ENCODE measurements at regions not wholly inside any gene's neighbourhood (a gene's known extent, or its start where the extent isn't known, plus 50 kb on each side); places are given as distances from the start of the nearest gene placed in this dataset.
A peak's percentile ranks its signal among the peaks of the same experiment; 100 is the strongest.

- Histone ChIP-seq H3K4me1 (ENCODE audit: control insufficient read depth, insufficient read depth, low read length, unreplicated experiment) (no peaks in the 10 kb centered on the region), H3K27ac (ENCODE audit: low read depth, low read length) (no peak overlapping the region), H3K4me3 (ENCODE audit: low read depth, low read length) (no peak overlapping the region), H2AFZ (ENCODE audit: low read length, unreplicated experiment) (no peak overlapping the region), H3K79me2 (ENCODE audit: control insufficient read depth, insufficient read depth, low read length, unreplicated experiment) (no peaks in the 10 kb centered on the region), H3K36me3 (ENCODE audit: insufficient read depth, low read length) (no peaks in the 10 kb centered on the region), H3K27me3 (ENCODE audit: insufficient read depth, low read length) (no peaks in the 10 kb centered on the region)
Measured at GRCh38 chr3:66572938-66573710, 72.3 kb upstream of the LRIG1 start.

GRCh38 chr3:66574091-66574490 is 73.3 kb upstream of the LRIG1 start:
- Histone ChIP-seq H3K27ac (ENCODE audit: low read depth, low read length) (no peak overlapping the region), H3K36me3 (ENCODE audit: insufficient read depth, low read length) (no peaks in the 10 kb centered on the region), H3K27me3 (ENCODE audit: insufficient read depth, low read length) (no peaks in the 10 kb centered on the region), H3K4me3 (ENCODE audit: low read depth, low read length) (no peak overlapping the region), H3K4me1 (ENCODE audit: control insufficient read depth, insufficient read depth, low read length, unreplicated experiment) (no peaks in the 10 kb centered on the region), H3K79me2 (ENCODE audit: control insufficient read depth, insufficient read depth, low read length, unreplicated experiment) (no peaks in the 10 kb centered on the region), H2AFZ (ENCODE audit: low read length, unreplicated experiment) (no peak overlapping the region)

- Histone ChIP-seq H3K4me1 (ENCODE audit: control insufficient read depth, insufficient read depth, low read length, unreplicated experiment) (no peaks in the 10 kb centered on the region), H3K4me3 (ENCODE audit: low read depth, low read length) (no peak overlapping the region), H2AFZ (ENCODE audit: low read length, unreplicated experiment) (no peak overlapping the region), H3K36me3 (ENCODE audit: insufficient read depth, low read length) (no peaks in the 10 kb centered on the region), H3K79me2 (ENCODE audit: control insufficient read depth, insufficient read depth, low read length, unreplicated experiment) (no peaks in the 10 kb centered on the region), H3K27ac (ENCODE audit: low read depth, low read length) (no peak overlapping the region), H3K27me3 (ENCODE audit: insufficient read depth, low read length) (no peaks in the 10 kb centered on the region)
Measured at GRCh38 chr3:66577426-66578203, 76.8 kb upstream of the LRIG1 start.

GRCh38 chr3:66581256-66581655 is 80.4 kb upstream of the LRIG1 start:
- no peak overlapping the region for H3K4me3 ChIP-seq (ENCODE audit: low read depth, low read length)
- H3K27ac ChIP-seq (ENCODE audit: low read depth, low read length): no peak overlapping the region
- H3K36me3 ChIP-seq (ENCODE audit: insufficient read depth, low read length): no peaks in the 10 kb centered on the region
- H3K27me3 ChIP-seq (ENCODE audit: insufficient read depth, low read length): no peaks in the 10 kb centered on the region
- H2AFZ ChIP-seq (ENCODE audit: low read length, unreplicated experiment): no peak overlapping the region
- H3K79me2 ChIP-seq (ENCODE audit: control insufficient read depth, insufficient read depth, low read length, unreplicated experiment): no peaks in the 10 kb centered on the region
- no peaks in the 10 kb centered on the region for H3K4me1 ChIP-seq (ENCODE audit: control insufficient read depth, insufficient read depth, low read length, unreplicated experiment)

- no peaks in the 10 kb centered on the region for H3K79me2 ChIP-seq (ENCODE audit: control insufficient read depth, insufficient read depth, low read length, unreplicated experiment)
- H3K4me3 ChIP-seq (ENCODE audit: low read depth, low read length): no peak overlapping the region
- no peaks in the 10 kb centered on the region for H3K27me3 ChIP-seq (ENCODE audit: insufficient read depth, low read length)
- no peaks in the 10 kb centered on the region for H3K36me3 ChIP-seq (ENCODE audit: insufficient read depth, low read length)
- H3K27ac ChIP-seq (ENCODE audit: low read depth, low read length): no peak overlapping the region
- H2AFZ ChIP-seq (ENCODE audit: low read length, unreplicated experiment): no peak overlapping the region
- H3K4me1 ChIP-seq (ENCODE audit: control insufficient read depth, insufficient read depth, low read length, unreplicated experiment): no peaks in the 10 kb centered on the region
Measured at GRCh38 chr3:66582721-66583423, 82.0 kb upstream of the LRIG1 start.

GRCh38 chr3:66583424-66584040 is 82.7 kb upstream of the LRIG1 start:
- Histone ChIP-seq H3K4me1 (ENCODE audit: control insufficient read depth, insufficient read depth, low read length, unreplicated experiment) (peaks cover 4% of the 10 kb centered on the region), H3K4me3 (ENCODE audit: low read depth, low read length) (no peak overlapping the region), H3K27me3 (ENCODE audit: insufficient read depth, low read length) (no peaks in the 10 kb centered on the region), H3K79me2 (ENCODE audit: control insufficient read depth, insufficient read depth, low read length, unreplicated experiment) (no peaks in the 10 kb centered on the region), H3K36me3 (ENCODE audit: insufficient read depth, low read length) (no peaks in the 10 kb centered on the region), H3K27ac (ENCODE audit: low read depth, low read length) (no peak overlapping the region), H2AFZ (ENCODE audit: low read length, unreplicated experiment) (no peak overlapping the region)

- Histone ChIP-seq H2AFZ (ENCODE audit: low read length, unreplicated experiment) (no peak overlapping the region), H3K36me3 (ENCODE audit: insufficient read depth, low read length) (no peaks in the 10 kb centered on the region), H3K4me3 (ENCODE audit: low read depth, low read length) (no peak overlapping the region), H3K27me3 (ENCODE audit: insufficient read depth, low read length) (no peaks in the 10 kb centered on the region), H3K27ac (ENCODE audit: low read depth, low read length) (no peak overlapping the region), H3K4me1 (ENCODE audit: control insufficient read depth, insufficient read depth, low read length, unreplicated experiment) (peaks cover 10% of the 10 kb centered on the region), H3K79me2 (ENCODE audit: control insufficient read depth, insufficient read depth, low read length, unreplicated experiment) (no peaks in the 10 kb centered on the region)
Measured at GRCh38 chr3:66585520-66586095, 84.8 kb upstream of the LRIG1 start.

GRCh38 chr3:66586853-66587252 is 86.0 kb upstream of the LRIG1 start:
- no peaks in the 10 kb centered on the region for H3K36me3 ChIP-seq (ENCODE audit: insufficient read depth, low read length)
- no peak overlapping the region for H2AFZ ChIP-seq (ENCODE audit: low read length, unreplicated experiment)
- no peaks in the 10 kb centered on the region for H3K79me2 ChIP-seq (ENCODE audit: control insufficient read depth, insufficient read depth, low read length, unreplicated experiment)
- no peak overlapping the region for H3K4me3 ChIP-seq (ENCODE audit: low read depth, low read length)
- peaks cover 10% of the 10 kb centered on the region for H3K4me1 ChIP-seq (ENCODE audit: control insufficient read depth, insufficient read depth, low read length, unreplicated experiment)
- H3K27me3 ChIP-seq (ENCODE audit: insufficient read depth, low read length): no peaks in the 10 kb centered on the region
- no peak overlapping the region for H3K27ac ChIP-seq (ENCODE audit: low read depth, low read length)

GRCh38 chr3:66588340-66588847 is 87.6 kb upstream of the LRIG1 start:
- peaks cover 15% of the 10 kb centered on the region for H3K4me1 ChIP-seq (ENCODE audit: control insufficient read depth, insufficient read depth, low read length, unreplicated experiment)

More at GRCh38 chr3:66588340-66588847, 87.6 kb upstream of the LRIG1 start:
- H2AFZ ChIP-seq (ENCODE audit: low read length, unreplicated experiment): peak overlapping the region; percentile 48
- H3K36me3 ChIP-seq (ENCODE audit: insufficient read depth, low read length): no peaks in the 10 kb centered on the region
- no peak overlapping the region; the same call in 1 of the 2 replicates for H3K4me3 ChIP-seq (ENCODE audit: low read depth, low read length)
- no peaks in the 10 kb centered on the region for H3K79me2 ChIP-seq (ENCODE audit: control insufficient read depth, insufficient read depth, low read length, unreplicated experiment)
- H3K27me3 ChIP-seq (ENCODE audit: insufficient read depth, low read length): no peaks in the 10 kb centered on the region
- H3K27ac ChIP-seq (ENCODE audit: low read depth, low read length): peak overlapping the region; percentile 33

Measured in ACC112 (cell line).